ENCODE measurements at regions not wholly inside any gene's neighbourhood (a gene's known extent, or its start where the extent isn't known, plus 50 kb on each side); places are given as distances from the start of the nearest gene placed in this dataset.

GRCh38 chr5:178808886-178809285 lies 50.9 kb upstream of the ZNF354B start:
- Histone ChIP-seq H3K4me3 (ENCODE audit: low read depth, low read length) (no peak overlapping the region), H3K9ac (ENCODE audit: low read depth, low read length) (no peak overlapping the region), H3K36me3 (ENCODE audit: control insufficient read depth, insufficient read depth, low read length) (no peaks in the 10 kb centered on the region), H3K9me3 (ENCODE audit: control insufficient read depth, insufficient read depth, low read length) (peaks cover 88% of the 10 kb centered on the region), H3K27me3 (ENCODE audit: control insufficient read depth, insufficient read depth, low read length) (no peaks in the 10 kb centered on the region), H3K4me1 (ENCODE audit: control insufficient read depth, insufficient read depth, low read length) (no peaks in the 10 kb centered on the region), H3K27ac (ENCODE audit: low read depth, low read length) (no peak overlapping the region)

GRCh38 chr5:178801021-178801420 lies 58.7 kb upstream of the ZNF354B start:
- no peak overlapping the region for H3K4me3 ChIP-seq (ENCODE audit: low read depth, low read length)
- no peaks in the 10 kb centered on the region for H3K36me3 ChIP-seq (ENCODE audit: control insufficient read depth, insufficient read depth, low read length)
- no peak overlapping the region for H3K9ac ChIP-seq (ENCODE audit: low read depth, low read length)
- H3K27ac ChIP-seq (ENCODE audit: low read depth, low read length) = no peak overlapping the region
- no peaks in the 10 kb centered on the region for H3K27me3 ChIP-seq (ENCODE audit: control insufficient read depth, insufficient read depth, low read length)
- H3K4me1 ChIP-seq (ENCODE audit: control insufficient read depth, insufficient read depth, low read length) = no peaks in the 10 kb centered on the region
- peaks cover 64% of the 10 kb centered on the region for H3K9me3 ChIP-seq (ENCODE audit: control insufficient read depth, insufficient read depth, low read length)

- no peak overlapping the region for H3K27ac ChIP-seq (ENCODE audit: low read depth, low read length)
- H3K4me1 ChIP-seq (ENCODE audit: control insufficient read depth, insufficient read depth, low read length) = no peaks in the 10 kb centered on the region
- H3K9ac ChIP-seq (ENCODE audit: low read depth, low read length) = no peak overlapping the region
- no peaks in the 10 kb centered on the region for H3K36me3 ChIP-seq (ENCODE audit: control insufficient read depth, insufficient read depth, low read length)
- no peak overlapping the region for H3K4me3 ChIP-seq (ENCODE audit: low read depth, low read length)
- H3K9me3 ChIP-seq (ENCODE audit: control insufficient read depth, insufficient read depth, low read length) = peaks cover 68% of the 10 kb centered on the region
- H3K27me3 ChIP-seq (ENCODE audit: control insufficient read depth, insufficient read depth, low read length) = no peaks in the 10 kb centered on the region
Measured at GRCh38 chr5:178797546-178798440, 62.0 kb upstream of the ZNF354B start.

- Histone ChIP-seq H3K4me1 (ENCODE audit: control insufficient read depth, insufficient read depth, low read length) (no peaks in the 10 kb centered on the region), H3K9ac (ENCODE audit: low read depth, low read length) (no peak overlapping the region), H3K9me3 (ENCODE audit: control insufficient read depth, insufficient read depth, low read length) (peaks cover 75% of the 10 kb centered on the region), H3K36me3 (ENCODE audit: control insufficient read depth, insufficient read depth, low read length) (no peaks in the 10 kb centered on the region), H3K27ac (ENCODE audit: low read depth, low read length) (no peak overlapping the region), H3K27me3 (ENCODE audit: control insufficient read depth, insufficient read depth, low read length) (no peaks in the 10 kb centered on the region), H3K4me3 (ENCODE audit: low read depth, low read length) (no peak overlapping the region)
Measured at GRCh38 chr5:178797101-178797521, 62.6 kb upstream of the ZNF354B start.

GRCh38 chr5:178796165-178796945 lies 63.4 kb upstream of the ZNF354B start:
- no peak overlapping the region for H3K9ac ChIP-seq (ENCODE audit: low read depth, low read length)
- peaks cover 73% of the 10 kb centered on the region for H3K9me3 ChIP-seq (ENCODE audit: control insufficient read depth, insufficient read depth, low read length)
- H3K27me3 ChIP-seq (ENCODE audit: control insufficient read depth, insufficient read depth, low read length) = no peaks in the 10 kb centered on the region
- H3K4me3 ChIP-seq (ENCODE audit: low read depth, low read length) = no peak overlapping the region
- no peaks in the 10 kb centered on the region for H3K4me1 ChIP-seq (ENCODE audit: control insufficient read depth, insufficient read depth, low read length)
- H3K27ac ChIP-seq (ENCODE audit: low read depth, low read length) = no peak overlapping the region
- H3K36me3 ChIP-seq (ENCODE audit: control insufficient read depth, insufficient read depth, low read length) = no peaks in the 10 kb centered on the region

- Histone ChIP-seq H3K27me3 (ENCODE audit: control insufficient read depth, insufficient read depth, low read length) (no peaks in the 10 kb centered on the region), H3K4me1 (ENCODE audit: control insufficient read depth, insufficient read depth, low read length) (no peaks in the 10 kb centered on the region), H3K9me3 (ENCODE audit: control insufficient read depth, insufficient read depth, low read length) (peaks cover 76% of the 10 kb centered on the region), H3K9ac (ENCODE audit: low read depth, low read length) (no peak overlapping the region), H3K4me3 (ENCODE audit: low read depth, low read length) (no peak overlapping the region), H3K36me3 (ENCODE audit: control insufficient read depth, insufficient read depth, low read length) (no peaks in the 10 kb centered on the region), H3K27ac (ENCODE audit: low read depth, low read length) (no peak overlapping the region)
Measured at GRCh38 chr5:178794433-178794832, 64.0 kb upstream of the ZNF354A start.

GRCh38 chr5:178793696-178794095 lies 63.2 kb upstream of the ZNF354A start:
- H3K27me3 ChIP-seq (ENCODE audit: control insufficient read depth, insufficient read depth, low read length) = no peaks in the 10 kb centered on the region
- H3K9ac ChIP-seq (ENCODE audit: low read depth, low read length) = no peak overlapping the region
- no peak overlapping the region for H3K27ac ChIP-seq (ENCODE audit: low read depth, low read length)
- no peaks in the 10 kb centered on the region for H3K36me3 ChIP-seq (ENCODE audit: control insufficient read depth, insufficient read depth, low read length)
- H3K9me3 ChIP-seq (ENCODE audit: control insufficient read depth, insufficient read depth, low read length) = peaks cover 79% of the 10 kb centered on the region
- no peak overlapping the region for H3K4me3 ChIP-seq (ENCODE audit: low read depth, low read length)
- H3K4me1 ChIP-seq (ENCODE audit: control insufficient read depth, insufficient read depth, low read length) = no peaks in the 10 kb centered on the region

- Histone ChIP-seq H3K9me3 (ENCODE audit: control insufficient read depth, insufficient read depth, low read length) (peaks cover 84% of the 10 kb centered on the region), H3K27ac (ENCODE audit: low read depth, low read length) (no peak overlapping the region), H3K36me3 (ENCODE audit: control insufficient read depth, insufficient read depth, low read length) (no peaks in the 10 kb centered on the region), H3K4me1 (ENCODE audit: control insufficient read depth, insufficient read depth, low read length) (no peaks in the 10 kb centered on the region), H3K9ac (ENCODE audit: low read depth, low read length) (no peak overlapping the region), H3K4me3 (ENCODE audit: low read depth, low read length) (no peak overlapping the region), H3K27me3 (ENCODE audit: control insufficient read depth, insufficient read depth, low read length) (no peaks in the 10 kb centered on the region)
Measured at GRCh38 chr5:178793151-178793550, 62.7 kb upstream of the ZNF354A start.

- H3K9me3 ChIP-seq (ENCODE audit: control insufficient read depth, insufficient read depth, low read length) = peaks cover 86% of the 10 kb centered on the region
- H3K36me3 ChIP-seq (ENCODE audit: control insufficient read depth, insufficient read depth, low read length) = no peaks in the 10 kb centered on the region
- H3K4me3 ChIP-seq (ENCODE audit: low read depth, low read length) = no peak overlapping the region
- no peak overlapping the region for H3K9ac ChIP-seq (ENCODE audit: low read depth, low read length)
- no peak overlapping the region for H3K27ac ChIP-seq (ENCODE audit: low read depth, low read length)
- no peaks in the 10 kb centered on the region for H3K4me1 ChIP-seq (ENCODE audit: control insufficient read depth, insufficient read depth, low read length)
- no peaks in the 10 kb centered on the region for H3K27me3 ChIP-seq (ENCODE audit: control insufficient read depth, insufficient read depth, low read length)
Measured at GRCh38 chr5:178791976-178792375, 61.5 kb upstream of the ZNF354A start.

- H3K27ac ChIP-seq (ENCODE audit: low read depth, low read length) = no peak overlapping the region
Measured at GRCh38 chr5:178790371-178790770, 59.9 kb upstream of the ZNF354A start.

More at GRCh38 chr5:178790371-178790770, 59.9 kb upstream of the ZNF354A start:
- H3K4me3 ChIP-seq (ENCODE audit: low read depth, low read length) = no peak overlapping the region
- H3K4me1 ChIP-seq (ENCODE audit: control insufficient read depth, insufficient read depth, low read length) = no peaks in the 10 kb centered on the region
- no peak overlapping the region for H3K9ac ChIP-seq (ENCODE audit: low read depth, low read length)
- H3K27me3 ChIP-seq (ENCODE audit: control insufficient read depth, insufficient read depth, low read length) = no peaks in the 10 kb centered on the region
- no peaks in the 10 kb centered on the region for H3K36me3 ChIP-seq (ENCODE audit: control insufficient read depth, insufficient read depth, low read length)
- H3K9me3 ChIP-seq (ENCODE audit: control insufficient read depth, insufficient read depth, low read length) = peaks cover 89% of the 10 kb centered on the region
